ENCODE measurements at regions not wholly inside any gene's neighbourhood (a gene's known extent, or its start where the extent isn't known, plus 50 kb on each side); places are given as distances from the start of the nearest gene placed in this dataset.

GRCh38 chr10:112899391-112900065 lies 50.5 kb upstream of the TCF7L2 start:
- Histone ChIP-seq H3K9ac (ENCODE audit: insufficient read depth in 1 of 2, low read depth in 2 of 2, low read length in 2 of 2) (no peak overlapping the region), H3K27me3 (ENCODE audit: control insufficient read depth in 2 of 2, insufficient read depth in 2 of 2, low read length in 2 of 2) (no peaks in the 10 kb centered on the region; a peak in 1 of 5 replicates), H3K79me2 (ENCODE audit: control insufficient read depth, insufficient read depth, low read length) (no peaks in the 10 kb centered on the region), H3K4me3 (no peak overlapping the region), H3K27ac (ENCODE audit: extremely low read depth, low read depth, low read length) (no peak overlapping the region), H3K4me1 (replicated peaks in 1 of 2; ENCODE audit: control insufficient read depth in 2 of 2, insufficient read depth in 2 of 2, low read length in 2 of 2) (no peaks in the 10 kb centered on the region), H3K36me3 (ENCODE audit: control insufficient read depth, insufficient read depth, low read length) (no peaks in the 10 kb centered on the region), H3K9me1 (ENCODE audit: control insufficient read depth, insufficient read depth, low read length) (no peaks in the 10 kb centered on the region), H3K9me3 (replicated peaks; ENCODE audit: control insufficient read depth, insufficient read depth, low read depth, low read length) (no peaks in the 10 kb centered on the region), H3K4me2 (ENCODE audit: insufficient read depth, low read length) (no peak overlapping the region), H2AFZ (ENCODE audit: low read depth, low read length) (no peak overlapping the region), H4K20me1 (replicated peaks; ENCODE audit: control insufficient read depth, insufficient read depth, low read length) (no peaks in the 10 kb centered on the region)
- BruUV-seq (replicated peaks): no TSS peak
- DNase-seq (ENCODE audit: extremely low read depth in 1 of 4, low spot score in 3 of 4): no peak
- intact Hi-C loops (cut with micrococcal nuclease): no loop called here
- in situ Hi-C loops (cut with MboI): no loop called here
- POLR2A ChIA-PET: no interaction called here
- ATAC-seq: no peak
- no peak for FAIRE-seq
- TF ChIP-seq NR4A1 (CRISPR knock-in tag; IDR thresholded peaks at IDR 0.05) (no peak), NR4A1 (tag; IDR thresholded peaks at IDR 0.05) (no peak), ZFP30 (CRISPR knock-in tag; IDR thresholded peaks at IDR 0.05; ENCODE audit: borderline replicate concordance) (no peak), NCOA4 (IDR thresholded peaks at IDR 0.05; ENCODE audit: partially characterized antibody) (no peak), ZFP36 (IDR thresholded peaks at IDR 0.05; ENCODE audit: low read depth, low read length, partially characterized antibody) (peak; percentile 38), ETS1 (conservative IDR thresholded peaks at IDR 0.05; ENCODE audit: control insufficient read depth, low read depth, low read length) (no peak), THRA (IDR thresholded peaks at IDR 0.05) (no peak), PRMT5 (CRISPR knock-in tag; IDR thresholded peaks at IDR 0.05) (no peak), PRPF4 (IDR thresholded peaks at IDR 0.05; ENCODE audit: insufficient read depth, low read depth, low read length, poor library complexity, severe bottlenecking) (no peak), CBX8 (IDR thresholded peaks at IDR 0.05; ENCODE audit: borderline replicate concordance, extremely low read depth, low read depth, low read length, poor library complexity, severe bottlenecking) (no peak), MCM7 (IDR thresholded peaks at IDR 0.05) (no peak), CBFA2T3 (IDR thresholded peaks at IDR 0.05) (no peak), SNAPC5 (CRISPR knock-in tag; IDR thresholded peaks at IDR 0.05) (no peak), RBM25 (IDR thresholded peaks at IDR 0.05; ENCODE audit: low read depth, low read length, severe bottlenecking) (peak; percentile 67), ZNF644 (tag; IDR thresholded peaks at IDR 0.05; ENCODE audit: low read depth) (no peak), VEZF1 (CRISPR knock-in tag; IDR thresholded peaks at IDR 0.05) (no peak)
- 28% methylated on average over 7 of the region's 8 CpGs for WGBS (ENCODE audit: insufficient coverage, low coverage, missing lambda C conversion rate)
- CTCF ChIA-PET (ENCODE audit: low intra/inter-chr PET ratio): interaction anchor here (0.7 kb wide), 1 partner anchor 35 kb away, joined by 3 read pairs; no protein-coding TSS in a partner anchor

Data from K562 (cell line).